Muscle of back (tissue), 3 donors: ENCODE measurements at regions not wholly inside any gene's neighbourhood (a gene's known extent, or its start where the extent isn't known, plus 50 kb on each side); places are given as distances from the start of the nearest gene placed in this dataset.

Experiments
- DNase-seq, 3 donors: peaks; one replicate each; pipeline versions ENCODE4 v3.0.0 to v3.0.0-alpha.2; 2013

DNA sequence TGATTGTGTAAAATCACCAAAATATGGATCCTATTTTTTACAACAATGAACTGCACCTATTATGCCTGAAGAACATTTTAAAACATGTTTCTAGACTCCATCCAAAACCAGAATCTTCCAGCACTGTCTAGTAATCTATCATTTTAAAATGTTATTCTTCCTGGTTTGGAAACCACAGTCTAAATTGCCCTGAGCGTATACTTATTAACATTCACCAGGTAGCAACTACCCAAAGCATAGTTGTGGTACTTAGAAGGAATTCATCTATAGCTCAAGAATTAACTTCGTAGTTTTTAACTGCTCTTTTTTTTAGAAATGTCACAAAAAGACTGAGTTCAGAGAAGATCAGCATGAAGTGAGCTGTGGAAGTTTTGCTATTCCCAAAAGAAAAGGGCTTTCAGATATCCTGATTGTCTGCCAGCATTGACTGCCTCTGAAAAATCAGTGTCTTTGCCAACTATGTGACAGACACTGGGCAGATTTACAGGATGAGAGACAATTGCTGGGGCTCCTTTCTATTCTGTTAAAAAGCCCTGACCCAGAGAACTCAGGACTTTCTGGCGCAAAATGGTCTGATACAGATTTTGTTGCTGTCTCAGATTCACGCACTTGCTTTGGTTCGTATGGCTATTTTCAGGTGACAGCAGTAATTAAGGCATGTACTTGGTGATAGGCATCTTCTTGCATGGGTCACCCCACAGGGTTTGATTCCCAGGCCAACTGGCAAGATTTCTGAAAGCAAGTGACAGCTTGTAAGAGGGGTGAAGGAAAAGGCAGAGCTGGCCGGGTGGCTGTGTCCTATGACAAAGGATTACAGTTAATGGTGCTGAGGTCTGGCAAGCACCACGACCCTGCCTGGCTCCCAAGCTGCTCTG, 152.5 kb upstream of the RAI14 start:
- DNase-seq = peak in 1 of 3 donors; percentile 51

DNA sequence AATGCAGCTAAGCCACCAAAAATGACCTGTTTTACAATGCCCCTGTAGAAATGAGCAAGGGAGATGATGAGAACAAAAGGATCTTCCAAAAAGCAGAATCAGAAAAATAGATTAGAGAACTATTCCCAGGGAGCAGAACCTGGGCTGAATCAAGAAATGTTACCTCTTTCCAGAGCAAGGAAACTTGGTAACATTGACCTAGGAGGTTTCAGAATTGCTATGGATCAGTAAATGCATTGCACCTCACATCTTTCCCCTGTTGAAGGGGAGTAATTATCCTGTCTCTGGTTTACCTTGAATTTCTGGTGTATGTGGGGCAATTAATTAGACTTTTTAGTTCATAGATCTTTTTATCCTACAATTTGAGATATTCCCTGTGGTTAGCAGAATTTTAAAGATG, 151.2 kb upstream of the RAI14 start:
- DNase-seq = no peak

DNA sequence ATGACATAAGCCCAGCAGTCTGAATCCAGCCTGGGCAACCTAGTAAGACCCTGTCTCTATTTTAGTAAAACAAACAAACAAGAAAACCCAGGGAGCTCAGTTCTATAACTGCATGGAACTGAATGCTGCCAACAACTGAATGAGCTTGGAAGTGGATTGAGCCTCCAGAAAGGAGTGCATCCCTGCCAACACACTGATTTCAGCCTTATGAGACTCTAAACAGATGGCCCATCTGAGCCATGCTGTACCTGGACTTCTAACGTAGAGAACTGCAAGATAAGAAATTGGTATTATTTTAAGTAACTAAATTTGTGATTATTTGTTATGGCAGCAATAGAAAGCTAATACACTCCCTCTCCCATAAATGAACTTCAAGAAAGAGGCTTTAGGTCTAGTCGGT, 150.4 kb upstream of the RAI14 start:
- no peak for DNase-seq

DNA sequence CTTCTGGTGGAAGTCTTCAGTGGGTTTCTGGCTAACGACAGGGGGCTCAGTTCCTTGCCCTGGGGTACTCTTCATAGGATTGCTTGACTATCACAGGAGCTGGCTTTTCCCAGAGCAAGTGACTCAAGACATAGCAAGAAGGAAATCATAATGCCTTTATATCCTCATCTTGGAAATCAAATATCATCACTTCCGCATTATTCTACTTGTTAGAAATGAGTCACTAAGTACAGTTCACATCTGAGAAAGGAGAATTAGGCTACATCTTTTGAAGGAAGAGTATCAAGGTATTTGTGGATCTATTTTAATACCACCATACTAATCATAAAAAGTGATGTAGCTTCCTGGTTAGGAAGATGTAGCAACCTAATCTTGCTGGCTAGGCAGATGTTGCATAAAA, 148.2 kb upstream of the RAI14 start:
- no peak for DNase-seq

DNA sequence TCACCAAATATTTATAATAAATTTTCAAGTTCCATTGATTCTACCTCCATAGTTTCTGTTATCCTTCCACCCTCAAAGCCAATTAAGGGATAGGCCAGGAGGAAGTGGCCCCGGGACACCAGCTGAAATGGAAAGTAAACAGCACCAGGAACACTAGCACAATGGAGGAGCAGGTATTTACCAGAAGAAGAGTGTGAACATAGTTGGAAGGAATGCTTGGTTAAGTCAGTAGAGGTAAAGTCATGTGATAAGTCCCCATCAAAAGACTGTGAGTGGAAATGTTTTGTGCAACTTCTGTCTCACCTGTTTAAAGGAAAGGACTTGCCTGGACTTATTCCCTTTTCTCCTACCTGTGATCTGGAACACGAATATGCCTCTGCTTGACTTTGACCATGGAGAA, 146.7 kb upstream of the RAI14 start:
- DNase-seq = no peak

DNA sequence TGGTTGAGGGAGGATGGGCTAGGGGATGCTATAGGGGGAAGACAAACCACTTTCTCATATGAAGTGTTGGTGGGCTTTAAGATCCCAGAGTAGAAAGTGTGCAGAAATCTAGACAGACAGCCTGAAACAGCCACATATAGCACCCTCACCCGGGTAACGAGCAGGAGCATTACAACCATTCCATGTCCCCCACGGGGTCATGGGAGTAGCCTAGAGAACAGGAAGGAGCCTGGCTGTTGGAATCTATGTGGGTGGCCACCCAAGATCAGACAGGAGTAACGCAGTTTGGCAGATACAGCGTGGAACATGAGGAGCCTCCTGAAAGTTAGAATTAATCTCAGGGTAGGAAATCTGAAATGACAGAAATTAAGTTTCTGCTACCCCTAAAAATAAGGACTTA, 146.1 kb upstream of the RAI14 start:
- DNase-seq = no peak

DNA sequence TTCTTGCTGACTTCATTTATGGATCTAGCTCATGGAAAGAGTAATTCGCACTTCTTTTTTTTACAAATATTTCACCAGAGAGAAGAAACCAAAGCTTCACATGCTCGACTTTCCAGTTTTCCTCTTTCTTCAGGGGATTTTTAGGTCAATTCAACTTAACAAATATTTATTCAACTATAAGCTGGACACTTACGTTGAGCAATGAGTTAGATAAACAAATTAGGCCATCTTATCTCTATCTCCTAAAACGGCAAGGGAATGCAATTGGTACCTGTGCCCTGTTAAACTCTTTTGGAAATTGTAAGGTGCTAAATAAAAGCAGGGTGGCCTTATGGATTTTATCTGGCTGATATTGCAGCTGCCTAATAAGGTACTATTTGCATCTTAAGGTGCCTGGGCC, 145.1 kb upstream of the RAI14 start:
- DNase-seq = no peak

DNA sequence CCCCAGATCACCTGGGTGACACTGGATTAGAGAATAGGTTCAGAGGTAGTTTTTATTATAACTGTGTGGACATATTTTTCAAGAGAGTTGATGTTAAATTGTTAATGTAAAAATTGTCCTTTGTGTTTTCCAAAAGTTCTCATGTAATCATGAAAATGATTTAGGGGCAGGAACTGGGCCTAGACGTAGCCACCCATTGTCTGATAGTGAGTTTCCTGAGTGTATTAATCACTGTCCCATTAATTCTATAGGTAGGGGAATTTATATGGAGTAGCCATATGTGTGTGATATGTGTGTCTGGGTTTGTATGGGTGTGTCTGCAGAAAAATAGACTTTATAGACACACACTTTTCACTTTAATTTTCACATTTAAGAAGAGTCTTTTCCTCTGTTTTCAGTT, 144.6 kb upstream of the RAI14 start:
- DNase-seq = no peak

DNA sequence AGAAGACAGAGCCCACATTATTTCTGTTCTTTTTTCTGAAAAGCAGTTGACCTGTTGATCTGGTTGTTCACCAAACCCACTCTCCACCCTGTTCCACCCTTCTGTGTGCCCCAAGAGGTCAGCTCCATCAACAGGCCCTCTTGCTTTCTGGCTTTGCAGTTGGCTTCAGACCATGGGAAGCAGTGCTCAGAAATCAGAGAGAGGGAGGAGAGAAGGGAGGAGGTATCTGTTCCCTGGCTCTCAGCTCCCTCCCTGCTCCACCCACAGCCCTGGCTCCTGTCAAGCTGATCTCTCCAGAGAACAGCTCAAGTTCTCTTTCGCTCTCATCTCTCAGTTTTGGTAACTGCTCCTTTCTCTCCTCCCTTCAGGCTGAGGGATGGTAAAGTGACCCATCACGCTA, 144.2 kb upstream of the RAI14 start:
- DNase-seq = peak in 1 of 3 donors; percentile 72

DNA sequence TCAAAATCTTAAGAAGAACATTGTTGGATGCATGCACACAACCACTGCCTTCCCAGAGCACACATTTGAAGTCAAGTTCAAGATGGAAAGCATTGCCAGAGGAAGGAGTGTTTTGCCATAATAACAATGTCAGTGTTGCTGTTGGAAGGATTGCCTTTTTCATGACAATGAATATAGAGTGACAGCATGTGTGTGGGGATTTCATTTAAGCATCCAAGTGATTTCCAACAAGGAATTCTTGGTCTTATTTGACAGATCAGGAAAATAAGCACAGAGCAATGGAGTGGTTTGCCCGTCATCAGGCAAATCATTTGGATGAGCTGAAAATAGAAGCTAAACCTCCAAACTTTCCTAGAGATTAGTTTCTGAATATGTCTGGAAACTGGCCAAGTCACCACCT, 140.0 kb upstream of the RAI14 start:
- no peak for DNase-seq

DNA sequence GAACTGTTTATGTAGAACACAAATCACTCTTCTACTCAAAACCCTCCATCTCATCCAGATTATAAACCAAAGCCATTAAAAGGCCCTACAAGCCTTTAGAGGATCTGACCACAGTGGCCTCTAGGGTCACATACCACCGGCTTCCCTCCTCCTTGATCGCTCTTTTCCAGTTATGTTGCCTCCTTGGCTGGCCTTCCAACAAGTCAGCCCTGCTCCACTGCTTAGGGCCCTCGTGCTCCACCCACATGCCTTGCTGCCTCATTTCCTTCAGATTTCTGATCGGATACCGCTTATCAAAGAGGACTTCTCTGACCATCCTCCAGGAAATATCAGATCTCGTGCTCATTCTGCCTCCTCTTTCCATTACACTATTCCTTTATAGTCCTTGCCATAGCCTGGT, 139.4 kb upstream of the RAI14 start:
- no peak for DNase-seq

DNA sequence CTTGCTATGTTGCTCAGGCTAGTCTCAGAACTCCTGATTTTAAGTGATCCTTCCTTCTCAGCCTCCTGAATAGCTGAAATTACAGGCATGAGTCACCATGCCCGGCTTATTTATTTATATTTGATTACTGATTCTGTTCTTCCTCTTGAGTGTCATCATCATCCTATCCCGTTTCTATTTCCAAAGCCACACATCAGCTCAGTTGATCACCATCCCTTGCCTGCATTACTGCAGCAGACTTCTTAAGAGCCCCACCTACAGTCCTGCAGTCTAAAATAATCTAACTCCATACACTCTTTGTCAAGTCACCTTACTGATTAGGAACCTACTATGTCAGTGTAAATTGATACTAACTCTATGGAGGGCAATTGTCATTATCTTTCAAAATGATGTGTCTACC, 138.9 kb upstream of the RAI14 start:
- DNase-seq = no peak

DNA sequence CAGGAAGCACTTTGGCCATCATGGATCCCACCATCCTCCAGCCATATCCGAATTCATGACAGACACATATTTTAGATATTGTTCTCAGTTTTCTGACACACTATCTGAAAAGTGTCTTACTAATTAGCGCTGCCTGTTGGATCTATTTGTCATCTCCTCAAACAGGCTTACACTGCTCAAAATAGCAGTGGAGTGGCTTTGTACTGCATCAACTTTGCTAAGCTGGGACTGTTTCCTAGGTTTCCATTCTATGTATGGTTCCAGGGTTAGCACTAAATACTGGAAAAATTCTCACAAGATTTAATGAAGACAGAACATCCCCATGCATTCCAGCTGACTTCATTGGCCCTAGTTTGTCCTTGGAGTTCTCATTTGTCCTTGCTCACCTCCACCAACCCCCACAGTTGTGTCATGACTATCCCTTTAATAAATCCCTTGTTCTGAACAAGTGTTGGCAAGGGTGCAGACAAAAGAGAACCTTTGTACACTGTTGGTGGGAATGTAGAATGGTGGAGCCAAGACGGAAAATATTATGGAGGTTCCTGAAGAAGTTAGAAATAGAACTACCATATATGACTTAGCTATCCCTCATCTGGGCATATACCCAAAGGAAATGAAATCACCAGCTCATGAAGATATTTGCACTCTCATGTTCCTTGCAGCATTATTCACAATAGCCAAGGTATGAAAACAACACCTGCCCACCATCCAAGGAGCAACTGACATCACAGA, 136.5 kb upstream of the RAI14 start:
- no peak for DNase-seq

DNA sequence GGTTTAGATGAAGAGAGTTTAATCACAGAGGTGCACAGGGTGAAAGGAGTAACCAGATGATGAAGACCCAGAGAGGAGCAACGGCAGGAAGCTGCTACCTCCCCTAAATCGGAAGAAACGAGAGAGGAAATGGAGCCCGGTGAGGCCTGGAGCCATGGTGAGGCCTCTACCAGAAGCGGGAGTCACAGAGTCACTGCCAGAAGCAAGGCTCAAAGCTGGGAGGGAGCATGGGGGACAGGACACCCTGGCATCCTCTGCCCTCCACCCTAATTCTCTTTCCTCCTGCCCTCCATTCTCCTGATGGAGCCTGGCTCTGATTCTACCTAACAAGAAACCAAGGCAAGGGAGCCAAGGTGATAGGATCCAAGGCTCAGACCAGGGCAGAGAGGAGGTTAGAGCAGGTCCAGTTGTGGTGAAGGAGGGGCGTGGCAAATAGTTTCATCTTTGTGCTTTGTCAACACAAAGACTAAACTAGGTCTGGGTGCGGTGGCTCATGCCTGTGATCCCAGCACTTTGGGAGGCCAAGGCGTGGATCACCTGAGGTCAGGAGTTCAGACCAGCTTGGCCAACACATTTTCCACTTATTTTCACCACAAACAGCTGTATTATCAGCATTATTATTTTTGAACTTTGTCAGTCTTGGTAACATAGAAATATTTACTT, 134.4 kb upstream of the RAI14 start:
- no peak for DNase-seq

DNA sequence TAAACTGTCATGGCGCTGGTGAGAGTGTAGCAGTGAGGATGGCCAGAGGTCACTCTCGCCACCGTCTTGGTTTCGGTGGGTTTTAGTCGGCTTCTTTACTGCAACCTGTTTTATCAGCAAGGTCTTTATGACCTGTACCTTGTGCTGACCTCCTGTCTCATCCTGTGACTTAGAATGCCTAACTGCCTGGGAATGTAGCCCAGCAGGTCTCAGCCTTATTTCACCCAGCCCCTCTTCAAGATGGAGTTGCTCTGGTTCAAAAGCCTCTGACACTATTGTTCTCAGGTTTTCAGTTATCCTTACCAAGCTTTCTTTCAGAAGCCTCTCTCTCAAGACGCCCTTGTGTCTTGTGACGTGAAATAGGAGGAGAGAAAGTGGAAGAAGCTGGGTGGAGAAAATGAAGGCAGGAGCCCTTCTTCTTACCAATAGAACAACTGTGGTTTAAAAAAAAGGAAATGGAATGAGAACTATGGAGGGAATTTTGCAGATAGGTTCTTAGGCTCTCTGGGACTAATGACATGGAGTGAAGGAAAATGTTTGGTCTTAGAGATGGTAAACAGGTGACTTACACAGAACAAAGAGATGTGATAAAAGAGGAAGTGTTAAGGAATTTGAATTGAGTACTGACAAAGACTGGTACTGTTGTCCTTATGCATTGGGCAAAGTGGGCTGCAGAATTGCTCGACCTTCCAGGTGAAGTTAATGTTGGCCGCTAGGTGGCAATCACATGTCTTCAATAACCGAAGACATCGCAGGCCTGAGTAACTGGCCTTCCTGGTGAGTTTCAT, 133.3 kb upstream of the RAI14 start:
- peak; percentile 80 to 88 (median 84) for DNase-seq

DNA sequence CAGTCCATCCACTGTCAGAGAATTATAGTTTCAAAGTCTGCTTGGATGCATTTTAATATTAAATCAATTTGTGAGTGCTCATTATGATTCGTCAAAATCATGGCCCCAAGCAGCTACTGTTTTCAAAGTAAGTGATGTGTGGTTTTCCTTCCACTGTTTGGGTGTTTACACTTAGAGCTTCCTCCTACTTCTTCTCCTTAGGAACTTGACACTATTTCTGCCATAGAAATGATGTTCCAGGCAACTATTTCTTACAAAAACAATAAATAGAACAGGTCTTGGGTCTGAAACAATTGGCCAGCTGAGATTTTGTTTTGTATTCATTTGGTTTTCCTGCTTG, 132.8 kb upstream of the RAI14 start:
- no peak for DNase-seq

DNA sequence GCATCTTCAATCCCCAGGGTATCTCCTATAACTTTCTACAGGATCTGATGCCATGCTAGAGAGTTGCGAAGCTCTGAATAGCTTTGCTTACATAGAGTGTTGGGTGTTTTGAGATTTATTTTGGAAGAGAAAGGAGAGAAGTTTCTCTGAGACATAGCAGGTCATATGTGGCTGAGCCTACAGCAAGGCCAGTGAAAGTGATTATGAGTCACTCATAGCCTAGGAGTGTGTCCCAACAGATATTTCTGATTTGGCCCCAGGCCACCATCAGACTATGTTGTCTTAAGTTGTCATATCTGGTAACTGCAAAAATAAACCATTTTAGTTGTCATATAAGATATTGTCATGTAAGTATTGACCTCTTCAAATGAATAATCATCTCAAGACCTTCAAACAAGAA, 132.0 kb upstream of the RAI14 start:
- DNase-seq = no peak

DNA sequence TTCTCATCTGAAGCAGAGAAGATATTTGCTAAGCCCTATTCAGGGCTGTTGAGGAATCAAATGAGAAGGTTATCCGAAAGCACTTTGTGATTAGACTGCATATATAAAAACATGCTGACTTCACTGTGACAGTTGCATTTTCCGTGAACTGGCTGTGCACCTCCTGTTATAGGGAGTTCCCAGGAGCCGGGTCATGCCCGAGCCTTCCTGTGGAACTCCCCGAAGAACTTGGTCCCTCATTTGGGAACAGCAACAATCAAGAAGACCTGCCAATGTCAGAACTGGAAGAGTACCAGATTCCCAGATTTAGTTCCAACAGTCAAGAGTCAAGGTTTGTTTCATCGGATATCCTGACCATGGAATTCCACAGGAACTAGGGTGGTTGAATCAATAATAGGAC, 130.4 kb upstream of the RAI14 start:
- DNase-seq = no peak

DNA sequence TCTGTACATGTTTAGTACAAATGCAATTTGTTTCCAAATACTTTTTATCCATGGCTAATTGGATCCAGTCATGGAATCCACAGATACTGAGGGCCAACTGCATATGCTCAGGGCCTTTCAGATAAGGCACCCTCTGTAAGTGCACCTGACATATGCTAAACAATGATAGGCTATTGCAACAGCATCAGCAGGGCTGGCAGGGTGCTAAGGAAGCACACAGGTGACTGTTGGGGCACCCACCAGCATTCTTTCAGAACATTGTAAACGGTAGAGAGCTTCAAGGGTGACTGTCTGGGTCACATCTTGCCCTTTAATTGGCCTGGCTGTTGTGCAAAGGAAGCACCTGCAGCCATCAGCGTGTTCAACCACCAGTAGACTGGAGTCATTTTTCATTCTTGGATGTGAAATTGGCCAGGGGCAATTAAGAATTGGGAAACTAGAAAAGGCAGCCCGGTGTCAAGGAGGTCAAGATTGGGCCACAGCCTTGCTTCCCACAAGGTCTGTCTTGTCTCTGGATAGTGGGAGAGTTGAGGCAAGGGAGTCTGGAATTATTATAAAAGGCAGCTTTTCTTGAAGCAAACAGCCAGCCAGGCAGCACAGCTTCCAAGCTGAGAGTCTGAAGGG, 129.3 kb upstream of the RAI14 start:
- no peak for DNase-seq

DNA sequence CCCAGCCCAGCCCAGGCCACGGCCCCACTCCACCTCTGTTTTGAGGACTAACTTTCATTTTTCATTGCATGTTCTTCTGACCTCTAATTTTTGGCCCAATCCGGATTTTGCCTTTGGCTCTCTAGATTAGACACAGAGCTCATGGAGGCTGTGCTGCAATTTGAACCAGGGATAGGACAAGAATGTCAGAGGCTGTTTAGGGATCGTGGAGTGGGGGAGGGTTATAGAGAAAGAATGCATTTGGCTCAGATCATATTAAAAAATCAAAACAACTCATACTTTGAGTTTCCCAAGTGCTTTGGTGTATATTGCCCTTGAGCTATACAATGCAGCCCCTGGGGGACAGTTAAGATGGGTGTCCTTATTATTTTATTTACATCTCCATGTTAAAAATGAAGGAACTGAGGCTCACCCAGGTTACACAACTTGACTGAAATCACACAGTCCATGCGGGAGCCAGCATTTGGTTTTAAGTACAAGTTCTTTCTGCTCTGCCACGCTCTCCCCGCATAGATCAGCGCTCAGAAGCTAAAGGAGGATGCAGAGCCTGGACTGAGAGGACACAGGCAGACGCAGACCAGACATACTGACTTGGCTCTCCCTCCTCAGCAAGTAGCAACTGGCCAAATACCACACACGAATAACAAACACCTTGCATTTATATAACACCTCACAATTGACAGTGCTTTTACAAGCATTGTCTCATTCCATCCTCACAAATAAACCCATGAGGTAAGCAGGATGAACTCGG, 126.4 kb upstream of the RAI14 start:
- DNase-seq = peak in 1 of 3 donors; percentile 23

DNA sequence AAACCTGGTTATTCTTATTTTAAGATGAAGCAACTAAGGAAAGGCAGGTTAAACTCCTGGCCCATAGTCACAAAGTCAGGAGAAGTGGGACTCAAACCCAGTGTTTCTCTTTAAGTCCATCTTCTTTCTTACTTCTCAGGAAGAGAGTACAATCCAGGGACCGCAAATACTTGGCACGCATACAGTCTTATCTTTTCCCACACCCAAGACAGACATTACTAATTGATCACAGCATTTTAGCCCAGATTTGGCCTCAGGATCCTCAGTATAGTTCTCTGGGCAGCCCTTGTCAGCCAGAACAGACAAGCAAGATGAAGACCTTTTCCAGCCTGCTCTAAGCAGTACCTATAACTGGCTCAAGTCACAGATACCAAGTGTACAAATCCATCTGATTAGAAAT, 125.5 kb upstream of the RAI14 start:
- no peak for DNase-seq
